KMS-11 (cell line): ENCODE measurements at regions not wholly inside any gene's neighbourhood (a gene's known extent, or its start where the extent isn't known, plus 50 kb on each side); places are given as distances from the start of the nearest gene placed in this dataset.

Source experiments
- H2AFZ ChIP-seq: fragments of 200-600 bp; sonication (generic); 2 replicates; pipeline ENCODE4 v1.6.1; 2016; ENCODE audit warnings: antibody characterized with exemption, mixed run types, low read depth
- H3K27ac ChIP-seq: fragments of 200-600 bp; sonication (generic); 2 replicates; pipeline ENCODE4 v1.6.1; 2016; ENCODE audit warnings: mild to moderate bottlenecking, mixed run types
- H3K27me3 ChIP-seq: fragments of 200-600 bp; sonication (generic); 2 replicates; pipeline ENCODE4 v1.6.1; 2017; ENCODE audit warnings: mild to moderate bottlenecking, low read depth, mixed run types, moderate library complexity; ENCODE audit not compliant: insufficient read depth
- H3K36me3 ChIP-seq: fragments of 200-600 bp; sonication (generic); 2 replicates; pipeline ENCODE4 v1.6.1; 2017; ENCODE audit warnings: mild to moderate bottlenecking, mixed run types; ENCODE audit not compliant: insufficient read depth
- H3K4me1 ChIP-seq: fragments of 200-600 bp; sonication (generic); 2 replicates; pipeline ENCODE4 v1.6.1; 2016; ENCODE audit warnings: mild to moderate bottlenecking, low read depth, mixed run types; ENCODE audit not compliant: poor library complexity, severe bottlenecking
- H3K4me2 ChIP-seq: fragments of 200-600 bp; sonication (generic); 2 replicates; pipeline ENCODE4 v1.7.0; 2016; ENCODE audit warnings: mild to moderate bottlenecking, mixed run types
- H3K4me3 ChIP-seq: fragments of 200-600 bp; sonication (generic); IDR thresholded peaks from 2 replicates; pipeline ENCODE4 v1.6.1; 2017; ENCODE audit warnings: low read depth, low read length, mixed read lengths; ENCODE audit not compliant: insufficient read depth
- H3K79me2 ChIP-seq: fragments of 200-600 bp; sonication (generic); 2 replicates; pipeline ENCODE4 v1.6.1; 2016; ENCODE audit warnings: low read depth, mixed run types; ENCODE audit not compliant: insufficient read depth
- H3K9ac ChIP-seq: fragments of 200-600 bp; sonication (generic); 2 replicates; pipeline ENCODE4 v1.6.1; 2016; ENCODE audit warnings: mild to moderate bottlenecking, mixed run types
- H4K20me1 ChIP-seq: fragments of 200-600 bp; sonication (generic); 2 replicates; pipeline ENCODE4 v1.6.1; 2016; ENCODE audit warnings: mild to moderate bottlenecking, mixed run types; ENCODE audit not compliant: insufficient read depth
- CTCF ChIP-seq: fragments of 200-600 bp; sonication (generic); conservative IDR thresholded peaks from 2 replicates; pipeline ENCODE4 v1.6.1; 2017; ENCODE audit warnings: low read depth, mild to moderate bottlenecking, antibody characterized with exemption, low read length, moderate library complexity, mixed read lengths

DNA sequence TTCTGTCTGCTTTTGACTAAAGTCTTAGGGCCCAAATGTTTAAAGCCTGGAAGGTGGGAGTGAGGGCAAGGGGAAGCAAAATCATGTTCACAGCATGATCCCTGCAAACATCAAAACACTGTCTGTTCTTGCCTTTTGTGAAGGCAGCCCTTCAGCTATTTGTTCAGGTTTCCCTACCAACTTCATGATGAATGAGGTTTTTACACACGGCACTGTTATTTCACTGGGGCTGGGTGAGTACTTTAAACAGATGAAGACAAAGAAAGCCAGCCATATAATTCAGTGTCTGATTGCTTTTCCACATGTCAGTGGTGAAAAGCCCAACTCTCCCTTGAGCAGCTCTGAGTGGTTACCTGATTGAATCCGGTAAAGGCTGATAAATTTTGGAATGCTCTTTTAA, 224.7 kb upstream of the GRAMD2B start:
- no peak overlapping the region for H3K27ac ChIP-seq
- no peak overlapping the region for H3K9ac ChIP-seq
- no peak overlapping the region for H3K4me3 ChIP-seq
- TF ChIP-seq CTCF = no peak
- H3K4me1 ChIP-seq = no peaks in the 10 kb centered on the region
- no peaks in the 10 kb centered on the region for H4K20me1 ChIP-seq
- no peak overlapping the region for H2AFZ ChIP-seq
- H3K27me3 ChIP-seq = no peaks in the 10 kb centered on the region
- H3K36me3 ChIP-seq = no peaks in the 10 kb centered on the region
- no peak overlapping the region for H3K4me2 ChIP-seq
- H3K79me2 ChIP-seq = no peaks in the 10 kb centered on the region

DNA sequence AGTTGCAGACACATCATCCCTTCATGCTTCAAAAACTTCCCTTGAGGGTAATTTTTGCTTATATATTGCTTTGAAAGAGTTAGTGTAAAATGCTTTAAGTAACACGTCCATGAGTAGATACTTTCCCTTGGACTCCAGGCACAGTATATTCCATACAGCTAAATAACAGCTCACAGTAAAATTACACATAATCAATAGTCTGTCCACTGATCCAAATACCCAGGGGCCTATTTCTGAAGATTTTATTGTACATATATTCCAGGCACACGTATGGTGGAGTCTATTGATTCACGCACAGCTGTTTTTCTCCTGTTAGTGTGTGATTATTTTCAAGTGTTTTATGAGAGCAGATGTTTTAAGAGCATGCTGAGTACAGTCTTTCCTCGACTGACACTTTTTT, 223.7 kb upstream of the GRAMD2B start:
- Histone ChIP-seq H4K20me1 (no peaks in the 10 kb centered on the region), H3K4me2 (no peak overlapping the region), H2AFZ (no peak overlapping the region), H3K4me1 (no peaks in the 10 kb centered on the region), H3K36me3 (no peaks in the 10 kb centered on the region), H3K4me3 (no peak overlapping the region), H3K9ac (no peak overlapping the region), H3K79me2 (no peaks in the 10 kb centered on the region), H3K27ac (no peak overlapping the region), H3K27me3 (no peaks in the 10 kb centered on the region)
- TF ChIP-seq CTCF = no peak

DNA sequence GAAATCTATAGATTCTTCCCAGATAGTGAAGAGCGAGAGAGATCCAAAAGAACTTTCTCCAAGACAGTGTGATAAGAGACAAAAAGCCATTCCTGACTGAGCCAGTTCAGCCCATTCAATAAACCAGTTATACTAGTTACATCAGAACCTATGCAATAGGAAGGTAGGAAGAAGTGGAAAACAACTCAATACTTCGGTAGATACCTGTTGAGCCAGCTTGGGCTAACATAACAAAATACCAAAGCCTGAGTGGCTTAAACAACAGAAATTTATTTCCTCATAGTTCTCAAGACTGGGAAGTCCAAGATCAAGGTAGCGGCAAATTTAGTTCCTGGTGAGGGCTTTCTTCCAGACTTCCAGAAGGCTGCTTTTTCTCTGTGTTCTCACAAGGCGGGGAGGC, 214.5 kb upstream of the GRAMD2B start:
- Histone ChIP-seq H2AFZ (no peak overlapping the region), H3K27ac (no peak overlapping the region), H4K20me1 (no peaks in the 10 kb centered on the region), H3K36me3 (no peaks in the 10 kb centered on the region), H3K9ac (no peak overlapping the region), H3K4me1 (no peaks in the 10 kb centered on the region), H3K4me3 (no peak overlapping the region), H3K4me2 (no peak overlapping the region), H3K27me3 (no peaks in the 10 kb centered on the region), H3K79me2 (no peaks in the 10 kb centered on the region)
- no peak for TF ChIP-seq CTCF

GRCh38 chr5:126210955-126211354, 212.3 kb upstream of the GRAMD2B start:
- Histone ChIP-seq H3K4me1 (no peaks in the 10 kb centered on the region), H3K27me3 (no peaks in the 10 kb centered on the region), H3K4me3 (no peak overlapping the region), H3K4me2 (no peak overlapping the region), H4K20me1 (no peaks in the 10 kb centered on the region), H2AFZ (no peak overlapping the region), H3K27ac (no peak overlapping the region), H3K36me3 (no peaks in the 10 kb centered on the region), H3K79me2 (no peaks in the 10 kb centered on the region), H3K9ac (no peak overlapping the region)
- no peak for TF ChIP-seq CTCF

- H4K20me1 ChIP-seq = no peaks in the 10 kb centered on the region
- TF ChIP-seq CTCF = no peak
Measured at GRCh38 chr5:126219616-126220015, 203.6 kb upstream of the GRAMD2B start.

More at GRCh38 chr5:126219616-126220015, 203.6 kb upstream of the GRAMD2B start:
- Histone ChIP-seq H3K4me3 (no peak overlapping the region), H3K9ac (no peak overlapping the region), H3K4me1 (no peaks in the 10 kb centered on the region), H3K27me3 (no peaks in the 10 kb centered on the region), H3K4me2 (no peak overlapping the region), H3K27ac (no peak overlapping the region), H3K79me2 (no peaks in the 10 kb centered on the region), H3K36me3 (no peaks in the 10 kb centered on the region), H2AFZ (no peak overlapping the region)
